A549 (cell line): ENCODE measurements at regions not wholly inside any gene's neighbourhood (a gene's known extent, or its start where the extent isn't known, plus 50 kb on each side); places are given as distances from the start of the nearest gene placed in this dataset.

Experiments
- CEBPB ChIP-seq, 2 experiments: fragments of >200 bp in 1 of 2; sonication (Bioruptor Twin) in 1 of 2; formaldehyde crosslinking in 1 of 2; IDR thresholded peaks; 2 replicates each; pipeline ENCODE4 v1.6.1; 2012 to 2016
- CHD2 ChIP-seq: fragments of 150-350 bp; IDR thresholded peaks from 2 replicates; pipeline ENCODE4 v1.6.1; 2014; ENCODE audit warnings: low read length; ENCODE audit not compliant: partially characterized antibody
- EP300 ChIP-seq, 2 experiments: fragments of >200 bp; sonication (Bioruptor Twin); formaldehyde crosslinking; IDR thresholded peaks; 2 replicates in 1 of 2; 3 replicates in 1 of 2; pipeline ENCODE4 v1.6.1; 2016 to 2017
- ESRRA ChIP-seq: fragments of 150-350 bp; IDR thresholded peaks from 2 replicates; pipeline ENCODE4 v1.6.1; 2014; ENCODE audit warnings: mild to moderate bottlenecking, low read length, borderline replicate concordance
- HDAC2 ChIP-seq: fragments of 200-600 bp; sonication (generic); IDR thresholded peaks from 2 replicates; pipeline ENCODE4 v1.6.1; 2016
- MAFK ChIP-seq: fragments of 450-650 bp; IDR thresholded peaks from 2 replicates; pipeline ENCODE4 v1.6.1; 2014; ENCODE audit not compliant: partially characterized antibody
- MYC ChIP-seq: IDR thresholded peaks from 2 replicates; pipeline ENCODE4 v1.6.1; 2012; ENCODE audit warnings: mild to moderate bottlenecking, inconsistent platforms, low read length, improper control_type of control experiment, borderline replicate concordance
- NPAS2 ChIP-seq: fragments of 250-450 bp; sonication (Bioruptor Pico); IDR thresholded peaks from 2 replicates; pipeline ENCODE4 v1.8.0; 2022; ENCODE audit warnings: mild to moderate bottlenecking, moderate library complexity, borderline replicate concordance
- POLR2A ChIP-seq: IDR thresholded peaks from 2 replicates; pipeline ENCODE4 v1.6.1; 2012; ENCODE audit warnings: mild to moderate bottlenecking, low read length
- POLR2AphosphoS2 ChIP-seq: conservative IDR thresholded peaks from 2 replicates; pipeline ENCODE4 v1.6.1; 2012; ENCODE audit warnings: low read length, improper control_type of control experiment, inconsistent platforms
- TP53 ChIP-seq: fragments of 250-450 bp; sonication (Bioruptor Pico); IDR thresholded peaks from 2 replicates; pipeline ENCODE4 v1.5.0; 2021; ENCODE audit warnings: mild to moderate bottlenecking, moderate library complexity
- TF ChIP-seq, protein P1 (sequence below): fragments of >200 bp; sonication (Bioruptor Twin); formaldehyde crosslinking; IDR thresholded peaks from 3 replicates; pipeline ENCODE4 v1.5.1; 2016
- TF ChIP-seq, protein P2 (sequence below): fragments of 200-600 bp; sonication (generic); IDR thresholded peaks from 2 replicates; pipeline ENCODE4 v1.6.1; 2016; ENCODE audit warnings: antibody characterized with exemption, mild to moderate bottlenecking, moderate library complexity
- TF ChIP-seq, protein P3 (sequence below): fragments of 450-650 bp; IDR thresholded peaks from 2 replicates; pipeline ENCODE4 v1.6.1; 2014; ENCODE audit warnings: antibody characterized with exemption

DNA sequence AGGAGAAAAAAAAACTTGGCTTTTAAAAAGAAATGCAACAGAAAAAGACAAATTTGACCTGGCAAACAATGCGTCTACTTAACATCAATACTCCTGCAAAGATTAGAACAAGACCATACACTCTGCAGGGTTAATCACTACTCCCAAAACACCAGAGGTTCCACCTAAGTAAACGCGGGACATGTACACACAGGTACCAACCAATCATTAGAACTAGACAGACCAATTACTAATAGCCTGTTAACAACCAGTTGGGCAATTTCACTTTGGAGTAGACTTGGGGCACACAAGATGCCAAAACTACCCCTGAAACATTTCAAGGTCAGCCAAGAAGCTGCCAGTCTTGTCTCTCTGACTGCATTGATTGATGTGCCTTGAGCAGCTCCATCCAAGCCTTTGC, 125.8 kb downstream of the RRAGC start:
- TF ChIP-seq HDAC2 (no peak), EP300 (IDR thresholded peaks at IDR 0.05) (no peak), CEBPB (IDR thresholded peaks at IDR 0.05) (no peak), NPAS2 (CRISPR knock-in tag) (no peak), CHD2 (no peak), POLR2A (no peak), MYC (no peak), TP53 (no peak), ESRRA (no peak), POLR2AphosphoS2 (no peak), MAFK (no peak)
- TF ChIP-seq, protein P1, sequence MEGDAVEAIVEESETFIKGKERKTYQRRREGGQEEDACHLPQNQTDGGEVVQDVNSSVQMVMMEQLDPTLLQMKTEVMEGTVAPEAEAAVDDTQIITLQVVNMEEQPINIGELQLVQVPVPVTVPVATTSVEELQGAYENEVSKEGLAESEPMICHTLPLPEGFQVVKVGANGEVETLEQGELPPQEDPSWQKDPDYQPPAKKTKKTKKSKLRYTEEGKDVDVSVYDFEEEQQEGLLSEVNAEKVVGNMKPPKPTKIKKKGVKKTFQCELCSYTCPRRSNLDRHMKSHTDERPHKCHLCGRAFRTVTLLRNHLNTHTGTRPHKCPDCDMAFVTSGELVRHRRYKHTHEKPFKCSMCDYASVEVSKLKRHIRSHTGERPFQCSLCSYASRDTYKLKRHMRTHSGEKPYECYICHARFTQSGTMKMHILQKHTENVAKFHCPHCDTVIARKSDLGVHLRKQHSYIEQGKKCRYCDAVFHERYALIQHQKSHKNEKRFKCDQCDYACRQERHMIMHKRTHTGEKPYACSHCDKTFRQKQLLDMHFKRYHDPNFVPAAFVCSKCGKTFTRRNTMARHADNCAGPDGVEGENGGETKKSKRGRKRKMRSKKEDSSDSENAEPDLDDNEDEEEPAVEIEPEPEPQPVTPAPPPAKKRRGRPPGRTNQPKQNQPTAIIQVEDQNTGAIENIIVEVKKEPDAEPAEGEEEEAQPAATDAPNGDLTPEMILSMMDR = no peak
- TF ChIP-seq, protein P2, sequence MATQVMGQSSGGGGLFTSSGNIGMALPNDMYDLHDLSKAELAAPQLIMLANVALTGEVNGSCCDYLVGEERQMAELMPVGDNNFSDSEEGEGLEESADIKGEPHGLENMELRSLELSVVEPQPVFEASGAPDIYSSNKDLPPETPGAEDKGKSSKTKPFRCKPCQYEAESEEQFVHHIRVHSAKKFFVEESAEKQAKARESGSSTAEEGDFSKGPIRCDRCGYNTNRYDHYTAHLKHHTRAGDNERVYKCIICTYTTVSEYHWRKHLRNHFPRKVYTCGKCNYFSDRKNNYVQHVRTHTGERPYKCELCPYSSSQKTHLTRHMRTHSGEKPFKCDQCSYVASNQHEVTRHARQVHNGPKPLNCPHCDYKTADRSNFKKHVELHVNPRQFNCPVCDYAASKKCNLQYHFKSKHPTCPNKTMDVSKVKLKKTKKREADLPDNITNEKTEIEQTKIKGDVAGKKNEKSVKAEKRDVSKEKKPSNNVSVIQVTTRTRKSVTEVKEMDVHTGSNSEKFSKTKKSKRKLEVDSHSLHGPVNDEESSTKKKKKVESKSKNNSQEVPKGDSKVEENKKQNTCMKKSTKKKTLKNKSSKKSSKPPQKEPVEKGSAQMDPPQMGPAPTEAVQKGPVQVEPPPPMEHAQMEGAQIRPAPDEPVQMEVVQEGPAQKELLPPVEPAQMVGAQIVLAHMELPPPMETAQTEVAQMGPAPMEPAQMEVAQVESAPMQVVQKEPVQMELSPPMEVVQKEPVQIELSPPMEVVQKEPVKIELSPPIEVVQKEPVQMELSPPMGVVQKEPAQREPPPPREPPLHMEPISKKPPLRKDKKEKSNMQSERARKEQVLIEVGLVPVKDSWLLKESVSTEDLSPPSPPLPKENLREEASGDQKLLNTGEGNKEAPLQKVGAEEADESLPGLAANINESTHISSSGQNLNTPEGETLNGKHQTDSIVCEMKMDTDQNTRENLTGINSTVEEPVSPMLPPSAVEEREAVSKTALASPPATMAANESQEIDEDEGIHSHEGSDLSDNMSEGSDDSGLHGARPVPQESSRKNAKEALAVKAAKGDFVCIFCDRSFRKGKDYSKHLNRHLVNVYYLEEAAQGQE = no peak
- TF ChIP-seq, protein P3, sequence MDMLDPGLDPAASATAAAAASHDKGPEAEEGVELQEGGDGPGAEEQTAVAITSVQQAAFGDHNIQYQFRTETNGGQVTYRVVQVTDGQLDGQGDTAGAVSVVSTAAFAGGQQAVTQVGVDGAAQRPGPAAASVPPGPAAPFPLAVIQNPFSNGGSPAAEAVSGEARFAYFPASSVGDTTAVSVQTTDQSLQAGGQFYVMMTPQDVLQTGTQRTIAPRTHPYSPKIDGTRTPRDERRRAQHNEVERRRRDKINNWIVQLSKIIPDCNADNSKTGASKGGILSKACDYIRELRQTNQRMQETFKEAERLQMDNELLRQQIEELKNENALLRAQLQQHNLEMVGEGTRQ = no peak
